ENCODE measurements at regions not wholly inside any gene's neighbourhood (a gene's known extent, or its start where the extent isn't known, plus 50 kb on each side); places are given as distances from the start of the nearest gene placed in this dataset.
"Not testable (repeated sequence)": the region's sequence is repeated elsewhere in the genome, so short reads cannot be mapped to it uniquely, and the experiment has no call there.

GRCh38 chr7:410395-410910 lies 109.2 kb downstream of the PDGFA start:
- DNase-seq: no peak

- not testable (repeated sequence) for DNase-seq
Measured at GRCh38 chr7:411116-411515, 108.5 kb downstream of the PDGFA start.

- no peak for DNase-seq
Measured at GRCh38 chr7:411677-412312, 107.9 kb downstream of the PDGFA start.

- no peak for DNase-seq
Measured at GRCh38 chr7:412313-412710, 107.3 kb downstream of the PDGFA start.

- DNase-seq: no peak
Measured at GRCh38 chr7:414681-415560, 104.7 kb downstream of the PDGFA start.

- no peak for DNase-seq
Measured at GRCh38 chr7:415646-416525, 103.8 kb downstream of the PDGFA start.

- no peak for DNase-seq
Measured at GRCh38 chr7:416761-417624, 102.7 kb downstream of the PDGFA start.

GRCh38 chr7:417625-417889 lies 102.1 kb downstream of the PDGFA start:
- DNase-seq: no peak

- no peak for DNase-seq
Measured at GRCh38 chr7:417973-418601, 101.6 kb downstream of the PDGFA start.

GRCh38 chr7:418636-419280 lies 100.9 kb downstream of the PDGFA start:
- no peak for DNase-seq

GRCh38 chr7:420142-421093 lies 99.2 kb downstream of the PDGFA start:
- no peak for DNase-seq

GRCh38 chr7:421136-421991 lies 98.3 kb downstream of the PDGFA start:
- DNase-seq: no peak

GRCh38 chr7:422191-422885 lies 97.3 kb downstream of the PDGFA start:
- DNase-seq: no peak

- no peak for DNase-seq
Measured at GRCh38 chr7:422886-423225, 96.8 kb downstream of the PDGFA start.

GRCh38 chr7:423312-424260 lies 96.1 kb downstream of the PDGFA start:
- no peak for DNase-seq

- no peak for DNase-seq
Measured at GRCh38 chr7:424301-424935, 95.2 kb downstream of the PDGFA start.

Data from NCI-H524 treated with DMSO at 0.1 percent for 48 hours (cell line).